ENCODE measurements at regions not wholly inside any gene's neighbourhood (a gene's known extent, or its start where the extent isn't known, plus 50 kb on each side); places are given as distances from the start of the nearest gene placed in this dataset.

DNA sequence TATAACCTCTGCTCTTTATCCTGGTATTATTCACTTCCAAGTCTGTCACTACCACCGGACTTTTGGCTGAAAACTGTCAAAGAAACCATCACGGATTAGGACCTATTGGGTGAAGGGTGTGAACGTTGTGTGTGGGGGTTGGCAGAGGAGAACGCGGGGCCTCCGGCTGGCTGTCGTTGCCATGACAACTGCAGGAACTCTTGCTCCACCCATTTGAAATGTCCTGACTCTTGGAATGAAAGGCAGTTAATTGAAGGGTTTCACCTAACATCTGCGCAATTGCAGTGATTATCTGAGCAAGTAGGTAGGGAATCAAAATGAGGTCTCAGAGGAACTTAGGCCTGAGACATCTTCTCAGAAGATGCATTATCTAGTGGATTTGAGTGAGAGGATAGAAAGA lies 60.9 kb upstream of the CLMP start:
- no peak for DNase-seq

DNA sequence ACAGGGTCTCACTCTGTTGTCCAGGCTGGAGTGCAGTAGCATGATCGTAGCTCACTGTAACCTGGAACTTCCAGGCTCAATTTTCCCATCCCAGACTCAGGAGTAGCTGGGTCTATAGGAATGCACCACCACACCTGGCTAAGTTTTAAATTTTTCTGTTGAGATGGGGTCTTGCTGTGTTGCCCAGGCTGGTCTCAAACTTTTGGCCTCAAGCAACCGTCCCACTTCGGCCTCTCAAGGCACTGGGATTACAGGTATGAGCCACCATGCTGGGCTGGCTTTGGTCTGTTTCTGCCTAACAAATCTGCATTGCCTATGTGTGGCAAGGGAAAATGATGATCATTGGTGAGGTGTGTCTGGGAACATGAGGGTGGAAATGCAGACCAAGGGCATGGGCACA lies 59.3 kb upstream of the CLMP start:
- no peak for DNase-seq

DNA sequence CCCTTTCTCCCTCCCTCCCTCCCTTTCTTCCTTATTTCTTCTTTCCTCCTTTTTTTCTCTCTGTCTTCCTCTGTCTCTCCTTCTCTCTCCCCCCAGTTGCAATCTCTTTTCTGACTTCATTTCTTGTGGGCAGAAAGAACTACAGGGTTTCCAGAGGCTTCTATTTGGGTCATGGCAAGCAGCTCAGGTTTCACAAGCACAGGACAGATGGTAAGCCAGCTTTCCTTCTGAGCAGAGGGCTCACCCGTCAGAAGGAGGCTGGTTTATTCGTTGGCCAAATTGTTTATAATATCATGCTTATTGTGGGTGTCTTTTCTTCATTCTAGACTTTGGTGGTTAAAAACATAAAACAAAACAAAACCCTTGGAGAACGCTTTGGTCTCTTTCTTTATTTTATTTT lies 58.9 kb upstream of the CLMP start:
- no peak for DNase-seq

DNA sequence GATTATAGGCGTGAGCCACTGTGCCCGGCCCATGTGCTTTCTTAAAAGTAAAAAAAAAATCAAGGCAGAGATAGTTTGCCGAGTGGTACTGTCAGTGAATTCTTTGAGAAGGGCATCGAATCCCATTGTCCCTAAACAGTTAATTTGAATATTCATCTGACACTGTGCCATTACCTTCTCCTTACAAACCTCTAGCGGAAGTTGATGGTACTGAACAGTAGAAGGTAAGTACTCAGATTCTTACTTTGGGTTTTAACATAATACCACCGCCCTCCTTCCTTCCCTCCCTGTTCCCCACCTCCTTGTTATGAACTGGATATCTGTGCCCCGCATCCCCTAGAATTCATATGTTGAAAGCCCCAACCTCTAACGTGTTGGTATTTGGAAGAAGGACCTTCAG lies 58.2 kb upstream of the CLMP start:
- DNase-seq: no peak

DNA sequence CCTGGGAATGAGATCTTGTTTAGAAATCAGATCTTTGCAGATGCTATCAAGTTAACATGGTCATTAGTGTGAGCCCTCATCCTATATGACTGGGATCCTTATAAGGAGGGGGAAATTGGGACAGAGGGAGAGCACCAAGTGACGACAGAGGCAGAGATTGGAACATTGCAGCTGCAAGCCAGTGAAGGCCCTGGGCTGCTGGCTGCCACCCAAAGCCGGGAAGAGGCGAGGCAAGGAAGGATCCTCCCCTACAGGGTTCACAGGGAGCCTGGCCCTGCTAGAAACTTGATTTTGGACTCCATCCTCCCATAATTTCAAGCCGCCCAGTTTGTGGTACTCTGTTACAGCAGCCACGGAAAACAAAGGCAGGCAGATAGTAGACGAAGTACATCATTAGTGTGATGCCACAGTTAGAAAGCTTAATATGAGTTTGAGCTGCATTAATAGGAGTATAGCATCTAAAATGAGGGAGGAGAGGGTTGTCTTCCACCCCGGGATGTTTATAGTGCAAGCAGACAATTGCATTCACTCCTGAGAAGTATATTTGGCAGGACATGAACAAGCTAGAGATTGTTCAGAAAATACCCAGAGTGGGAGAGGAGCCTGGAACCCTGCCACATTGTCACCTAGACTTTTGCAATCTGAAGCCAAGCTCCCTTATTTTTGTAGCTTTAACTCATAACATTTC lies 56.8 kb upstream of the CLMP start:
- no peak for DNase-seq

DNA sequence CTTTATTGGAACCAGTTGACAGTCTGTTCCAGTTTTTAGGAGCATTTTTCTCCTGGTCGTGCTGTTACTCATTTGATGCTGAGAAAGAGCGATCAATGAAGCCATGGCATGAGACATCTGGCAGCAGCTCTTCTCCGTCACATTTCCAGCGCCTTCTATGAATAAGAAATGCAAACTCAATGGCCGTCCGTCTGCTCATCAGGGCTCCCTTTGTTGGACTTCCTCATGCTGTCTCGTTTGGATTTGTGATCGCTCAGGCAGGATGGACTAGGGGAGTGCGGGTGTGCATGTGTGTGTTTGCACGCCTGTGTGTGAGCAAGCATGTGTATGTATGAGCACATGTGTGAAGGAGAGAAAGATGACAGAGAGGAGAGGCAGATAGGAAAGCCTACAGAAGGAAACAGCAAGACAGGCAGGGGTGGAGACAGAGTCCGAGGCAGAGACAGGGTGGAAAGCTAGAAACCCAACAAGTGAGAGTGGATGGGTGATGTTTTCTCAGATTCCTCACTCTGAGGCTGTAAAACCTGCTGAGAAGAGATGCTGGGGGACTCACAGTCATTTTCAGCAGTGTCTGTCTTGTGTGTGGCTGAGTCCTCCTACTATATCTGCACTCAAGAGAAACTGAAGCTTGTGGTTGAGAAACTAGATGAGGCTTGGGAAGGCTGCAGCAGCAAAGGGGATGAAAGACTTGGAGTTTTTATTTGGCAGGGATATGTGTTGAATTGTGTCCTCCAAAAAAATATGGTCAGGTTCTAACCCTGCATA lies 56.0 kb upstream of the CLMP start:
- no peak for DNase-seq

DNA sequence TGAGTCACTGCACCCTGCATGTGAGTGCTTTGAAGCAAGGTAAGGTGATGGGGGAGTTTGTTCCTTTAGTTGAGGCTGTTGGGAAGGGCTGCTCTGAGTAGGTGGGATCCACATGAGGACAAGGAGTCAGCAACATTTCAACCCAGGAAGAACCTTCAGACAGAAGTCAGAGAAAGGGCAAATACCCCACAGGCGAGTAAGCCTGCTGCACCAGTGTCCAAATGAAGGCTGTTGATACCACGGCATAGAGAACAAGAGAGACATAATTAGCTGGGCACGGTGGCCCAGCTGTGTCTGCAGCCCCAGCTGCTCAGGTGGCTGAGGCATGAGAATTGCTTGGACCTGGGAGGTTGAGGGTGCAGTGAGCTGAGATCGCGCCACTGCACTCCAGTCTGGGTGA lies 54.3 kb upstream of the CLMP start:
- DNase-seq: no peak

DNA sequence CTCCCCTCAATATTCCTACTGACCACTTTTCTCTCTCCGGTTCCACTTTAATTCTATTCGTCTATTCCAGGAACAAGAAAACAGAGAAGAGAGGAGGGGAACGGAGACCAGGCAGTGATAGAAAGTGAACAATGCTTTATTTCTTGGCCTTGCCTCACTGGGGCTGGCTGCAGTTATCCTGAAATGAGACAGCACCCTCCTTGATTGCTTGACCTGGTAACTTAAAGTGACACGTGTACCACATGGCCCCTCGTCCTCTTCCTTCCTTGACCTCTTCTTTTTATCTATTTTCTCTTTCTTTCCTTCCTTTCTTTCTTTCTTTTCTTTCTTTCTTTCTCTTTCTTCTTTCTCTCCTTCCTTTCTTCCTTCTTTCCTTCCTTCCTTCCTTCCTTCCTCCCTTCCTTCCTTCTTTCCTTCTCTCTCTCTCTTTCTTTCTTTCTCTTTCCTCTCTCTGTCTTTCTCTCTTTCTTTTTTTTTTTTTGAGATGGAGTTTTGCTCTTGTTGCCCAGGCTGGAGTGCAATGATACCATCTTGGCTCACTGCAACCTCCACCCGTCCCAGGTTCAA lies 52.8 kb upstream of the CLMP start:
- DNase-seq: no peak

DNA sequence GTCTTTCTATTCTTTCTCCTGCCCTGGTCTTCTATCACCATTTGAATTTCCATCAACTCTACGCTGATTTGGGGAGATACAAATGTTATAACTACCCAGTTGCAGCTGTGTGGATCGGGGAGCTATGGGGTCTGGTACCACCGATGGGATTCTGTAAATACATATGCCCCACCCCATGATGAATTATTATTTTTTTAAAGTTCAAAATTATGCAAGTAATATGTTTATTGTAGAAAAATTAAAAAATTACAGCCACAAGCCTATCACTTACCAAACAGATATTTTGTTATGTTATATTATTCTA lies 52.4 kb upstream of the CLMP start:
- DNase-seq: no peak

DNA sequence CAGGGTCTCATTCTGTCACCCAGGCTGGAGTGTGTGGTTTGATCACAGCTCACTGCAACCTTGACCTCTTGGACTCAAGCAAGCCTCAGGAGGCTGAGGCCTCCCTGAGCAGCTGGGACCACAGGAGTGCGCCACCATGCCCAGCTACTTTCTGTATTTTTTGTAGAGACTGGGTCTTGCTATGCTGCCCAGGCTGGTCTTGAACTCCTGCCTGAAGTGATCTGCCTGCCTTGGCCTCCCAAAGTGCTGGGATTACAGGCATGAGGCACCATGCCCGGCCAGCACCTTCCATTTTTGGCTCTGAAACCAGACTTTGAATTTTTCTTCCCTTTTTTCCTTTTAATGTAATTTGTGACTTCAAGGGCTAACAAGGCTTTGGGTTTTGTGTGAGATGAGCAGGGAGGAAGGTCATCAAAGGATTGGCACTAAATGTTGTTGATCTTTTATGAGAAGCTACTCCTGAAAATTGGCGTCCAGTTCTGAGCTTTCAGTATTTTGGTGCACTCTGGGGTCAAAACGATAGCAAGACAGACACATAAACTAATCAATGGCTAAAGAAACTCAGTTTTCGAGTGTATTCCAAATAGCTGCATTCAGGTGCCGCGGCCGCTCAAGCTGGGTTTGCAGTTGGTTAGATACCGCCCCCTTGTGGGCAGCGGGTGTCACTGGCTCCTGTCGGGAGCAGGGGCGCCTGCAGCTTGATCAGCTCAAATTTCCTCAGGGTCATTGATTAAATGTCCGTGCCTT lies 51.9 kb upstream of the CLMP start:
- peak; percentile 84 for DNase-seq

DNA sequence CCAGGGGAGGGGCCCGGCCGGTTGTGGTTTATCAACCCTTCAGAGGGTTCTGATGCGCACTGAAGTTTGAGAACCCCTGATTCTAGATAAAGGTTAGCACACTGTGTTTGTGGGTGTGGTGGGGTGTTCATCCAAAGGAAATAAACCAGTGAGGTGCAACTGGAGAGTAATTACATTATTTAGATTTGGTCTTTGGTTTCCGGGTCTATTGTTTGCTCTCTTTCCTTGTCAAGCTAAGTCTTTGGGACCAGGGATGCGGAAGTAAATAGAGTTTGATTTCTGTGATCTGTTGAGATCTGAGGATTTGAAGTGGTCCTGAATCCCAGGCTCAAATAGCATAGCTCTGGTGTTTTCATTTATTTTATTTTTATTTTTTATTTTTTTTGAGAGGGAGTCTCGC lies 50.5 kb upstream of the CLMP start:
- no peak for DNase-seq

Measured in renal pelvis (tissue), 1 donor.